ENCODE measurements at regions not wholly inside any gene's neighbourhood (a gene's known extent, or its start where the extent isn't known, plus 50 kb on each side); places are given as distances from the start of the nearest gene placed in this dataset.
"Not testable (repeated sequence)": the region's sequence is repeated elsewhere in the genome, so short reads cannot be mapped to it uniquely, and the experiment has no call there.

DNA sequence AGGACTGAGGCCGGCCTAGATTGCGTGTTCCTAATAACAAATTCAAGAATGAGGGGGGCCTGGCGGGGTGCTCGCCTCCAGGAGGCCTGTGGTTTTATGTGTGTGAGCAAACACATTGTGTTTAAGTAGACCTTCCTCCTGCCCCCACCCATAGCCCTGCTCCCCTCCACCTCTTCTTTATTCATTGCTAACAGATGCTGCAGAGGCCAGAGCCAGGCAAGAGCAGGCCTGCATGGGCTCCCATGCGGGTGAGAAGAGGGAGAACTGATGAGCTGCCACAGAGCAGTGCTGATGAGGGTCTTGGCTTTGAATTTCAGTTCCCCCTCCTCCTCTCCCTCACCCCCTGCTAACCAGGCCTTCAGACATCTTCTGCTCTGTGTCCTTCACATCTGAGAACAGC is 154.6 kb downstream of the OSR1 start:
- no peak for DNase-seq (ENCODE audit: low read depth in 3 of 3)

DNA sequence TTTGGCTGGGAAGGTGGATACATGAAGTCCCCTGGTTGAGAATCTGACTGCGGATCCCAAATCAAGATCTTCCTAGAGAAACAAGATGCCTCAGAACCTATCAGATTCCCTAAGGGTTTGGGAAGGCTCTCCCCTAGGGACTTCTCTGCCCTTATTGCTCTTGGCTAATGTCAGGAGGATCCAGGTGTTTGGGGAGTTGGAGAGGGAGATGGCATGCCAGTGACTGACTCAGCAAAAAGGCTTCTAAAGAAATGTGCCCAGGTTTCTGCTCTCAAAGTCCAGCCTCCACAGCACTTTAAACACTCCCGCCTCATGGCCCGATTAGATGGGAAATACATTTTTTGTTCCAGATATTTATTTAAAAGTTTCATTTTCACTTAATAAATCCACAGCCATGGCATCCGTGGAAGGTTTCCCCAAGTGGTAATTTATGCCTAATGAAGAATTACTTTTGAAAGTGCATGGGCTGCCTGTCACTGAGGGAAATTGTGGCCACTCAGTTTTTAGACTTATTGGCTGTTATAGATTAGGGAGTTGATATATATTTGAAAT is 156.4 kb downstream of the OSR1 start:
- DNase-seq (ENCODE audit: low read depth in 3 of 3): no peak

DNA sequence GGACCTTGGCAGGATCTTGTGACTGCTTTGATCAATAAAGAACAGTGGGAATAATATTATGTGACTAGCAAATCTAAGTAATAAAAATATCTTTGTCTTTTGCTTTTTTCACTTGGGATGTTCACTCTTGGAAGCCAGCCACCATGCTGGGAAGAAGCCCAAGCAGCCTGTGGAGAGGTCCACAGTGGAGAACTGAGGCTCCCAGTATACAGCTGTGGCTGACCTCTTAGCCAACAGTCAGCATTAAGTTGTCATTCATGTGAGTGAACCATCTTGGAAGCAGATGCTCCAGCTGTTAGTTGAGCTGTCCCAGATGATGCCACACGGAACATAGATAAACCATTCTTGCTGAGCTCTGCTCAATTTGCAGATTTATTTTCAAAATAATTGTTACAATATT is 160.0 kb downstream of the OSR1 start:
- DNase-seq (ENCODE audit: low read depth in 3 of 3): no peak

DNA sequence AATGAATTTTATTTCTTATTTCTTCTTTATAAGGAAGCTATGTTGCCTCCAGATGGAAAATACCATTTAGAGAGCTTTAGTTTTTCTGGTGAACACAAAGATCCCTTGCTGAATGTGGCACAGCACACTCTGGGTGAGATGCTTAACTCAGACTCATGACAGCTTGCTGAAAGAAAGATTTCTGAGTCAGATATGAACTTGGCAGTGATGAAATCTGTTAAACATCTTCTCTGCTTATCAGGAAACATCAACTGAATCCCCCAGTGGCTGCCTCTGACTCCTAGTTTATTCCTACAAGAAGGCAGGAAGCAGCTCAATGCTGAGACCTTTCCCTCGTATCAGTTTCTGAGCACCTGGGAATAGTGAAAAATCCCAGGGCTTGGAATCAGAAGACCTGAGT is 162.8 kb downstream of the OSR1 start:
- no peak for DNase-seq (ENCODE audit: low read depth in 3 of 3)

DNA sequence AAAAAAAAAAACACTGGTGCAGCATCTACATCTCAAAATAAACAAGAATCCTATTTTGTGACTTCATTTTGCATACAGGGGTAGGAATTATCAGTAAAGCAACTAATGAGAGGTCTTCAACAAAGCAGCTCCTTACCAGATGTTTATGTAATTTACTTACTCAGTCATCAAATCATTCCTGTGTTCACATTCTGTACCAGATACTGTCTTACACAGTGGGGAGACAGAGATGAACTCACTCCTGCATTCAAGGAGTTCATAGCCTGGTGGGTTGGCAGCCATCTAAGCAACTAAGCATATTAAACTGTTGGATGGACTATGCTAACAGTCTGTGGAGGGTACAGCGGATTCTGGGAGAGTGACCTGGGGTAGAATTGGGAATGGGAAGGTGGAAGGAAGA is 169.0 kb downstream of the OSR1 start:
- no peak for DNase-seq (ENCODE audit: low read depth in 3 of 3)

DNA sequence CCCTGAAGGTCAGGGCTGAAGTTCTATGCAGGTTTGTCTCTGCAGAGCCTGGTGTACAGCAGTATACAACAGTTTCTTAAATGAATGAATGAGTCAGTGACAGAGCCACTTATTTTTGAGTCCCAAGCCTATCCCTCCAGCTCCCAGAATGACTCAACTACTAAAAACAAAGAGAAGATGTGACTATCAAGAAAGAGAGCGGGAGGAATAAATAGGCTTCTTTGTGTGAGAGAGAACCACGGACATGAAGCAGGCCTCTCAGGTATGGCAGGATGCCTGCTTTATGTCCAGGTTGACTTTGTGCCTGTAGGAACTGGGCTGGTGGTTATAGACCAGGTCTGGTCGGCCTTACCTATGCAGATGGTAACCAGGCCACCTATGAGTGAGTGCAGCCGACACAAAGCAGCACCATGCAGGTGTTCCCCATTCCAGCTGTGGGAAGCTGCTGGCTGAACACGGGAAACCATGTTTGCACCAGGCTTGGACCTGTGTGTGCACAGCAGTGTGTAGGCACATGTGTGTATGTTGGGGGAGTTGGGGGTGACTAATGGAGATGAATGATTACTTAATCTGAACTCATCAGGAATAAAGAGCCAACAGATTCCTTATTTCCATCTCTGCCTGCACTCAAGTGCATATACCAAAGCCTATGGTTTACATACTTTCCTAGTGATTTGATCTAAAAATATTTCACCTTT is 171.0 kb downstream of the OSR1 start:
- DNase-seq (ENCODE audit: low read depth in 3 of 3): no peak

DNA sequence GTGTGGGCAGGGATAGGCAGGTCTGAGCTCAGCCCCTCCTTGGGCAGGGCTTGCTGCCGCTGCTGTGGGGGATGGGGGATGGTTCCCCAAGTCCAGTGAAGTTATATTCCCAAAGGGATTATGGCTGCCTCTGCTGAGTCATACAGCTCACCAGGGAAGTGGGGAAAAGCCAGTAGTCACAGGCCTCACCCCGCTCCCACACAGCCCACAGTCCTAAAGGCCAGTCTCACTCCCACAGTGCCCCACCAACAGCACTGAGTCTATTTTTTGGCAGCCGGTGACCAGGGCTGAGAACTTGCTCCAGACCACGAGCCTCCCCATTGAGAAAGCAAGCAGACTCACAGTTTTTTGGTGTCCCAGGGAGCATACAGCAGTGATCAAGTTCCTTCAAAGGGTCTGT is 173.3 kb downstream of the OSR1 start:
- no peak for DNase-seq (ENCODE audit: low read depth in 3 of 3)

DNA sequence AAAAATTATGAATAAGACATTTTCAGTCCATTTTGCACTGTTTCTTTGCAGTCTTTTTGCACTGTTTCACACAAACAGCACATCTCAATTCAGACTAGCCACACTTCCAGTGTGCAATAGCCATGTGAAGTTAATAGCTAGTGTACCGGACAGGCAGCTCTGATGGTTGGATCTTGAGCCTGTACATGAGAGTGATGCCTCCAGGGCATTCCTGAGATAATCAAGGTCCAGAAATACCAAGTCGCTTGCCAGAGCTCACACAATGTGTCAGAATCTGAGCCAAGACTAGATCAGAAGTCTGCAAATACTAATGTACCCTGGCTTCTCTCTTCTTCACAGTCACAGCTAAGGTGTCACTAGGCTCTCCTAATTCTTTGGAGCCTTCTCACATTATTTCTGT is 180.2 kb downstream of the OSR1 start:
- DNase-seq (ENCODE audit: low read depth in 3 of 3): no peak

DNA sequence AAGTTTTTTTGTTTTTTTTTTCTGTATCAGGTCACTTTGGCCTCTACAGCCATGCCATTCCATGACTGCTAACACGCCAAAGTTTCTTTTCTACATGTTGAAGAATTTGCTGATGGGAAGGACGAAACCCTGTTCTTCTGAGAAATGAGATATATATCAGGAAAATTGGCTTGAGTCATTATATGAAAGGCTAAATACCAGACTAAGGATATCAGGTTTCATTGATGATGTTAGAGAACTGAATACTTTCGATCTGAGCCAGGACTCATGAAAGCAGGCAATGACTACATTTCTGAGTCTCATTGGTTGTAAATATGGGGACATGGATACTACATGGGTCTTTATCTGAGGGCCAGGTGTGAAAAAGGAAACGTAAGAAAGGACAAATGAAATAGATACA is 181.4 kb downstream of the OSR1 start:
- no peak for DNase-seq (ENCODE audit: low read depth in 3 of 3)

DNA sequence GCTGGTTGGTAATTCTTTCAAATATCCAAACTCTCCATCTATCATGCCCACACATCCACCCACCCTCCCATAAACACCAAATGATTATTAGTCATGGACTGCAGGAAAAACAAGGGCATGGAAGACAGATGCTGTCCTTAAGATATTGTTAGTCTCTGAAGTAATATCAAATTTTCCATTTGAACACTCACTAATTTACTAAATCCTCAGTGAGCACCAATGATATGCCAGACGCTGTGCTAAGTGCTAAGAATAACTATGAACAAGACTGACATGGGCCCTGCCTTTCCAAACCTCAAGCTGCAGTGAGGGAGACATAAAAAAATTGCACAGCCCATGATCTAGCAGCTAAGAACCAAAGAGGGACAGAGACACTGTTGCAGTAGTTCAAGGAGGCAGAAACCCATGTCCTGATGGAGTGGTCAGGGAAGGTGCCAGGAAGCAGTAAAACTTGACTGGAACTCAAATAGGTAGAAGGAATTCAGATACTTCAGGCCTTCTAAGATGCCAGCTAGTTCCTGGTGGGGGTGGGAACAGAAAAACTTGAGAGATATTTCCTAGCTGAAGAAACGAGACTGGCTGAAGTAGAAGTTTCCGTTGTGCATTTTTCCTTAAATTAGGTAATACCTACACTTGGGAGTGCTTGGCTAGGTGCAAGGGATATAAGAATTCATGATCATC is 182.1 kb downstream of the OSR1 start:
- no peak for DNase-seq (ENCODE audit: low read depth in 3 of 3)

DNA sequence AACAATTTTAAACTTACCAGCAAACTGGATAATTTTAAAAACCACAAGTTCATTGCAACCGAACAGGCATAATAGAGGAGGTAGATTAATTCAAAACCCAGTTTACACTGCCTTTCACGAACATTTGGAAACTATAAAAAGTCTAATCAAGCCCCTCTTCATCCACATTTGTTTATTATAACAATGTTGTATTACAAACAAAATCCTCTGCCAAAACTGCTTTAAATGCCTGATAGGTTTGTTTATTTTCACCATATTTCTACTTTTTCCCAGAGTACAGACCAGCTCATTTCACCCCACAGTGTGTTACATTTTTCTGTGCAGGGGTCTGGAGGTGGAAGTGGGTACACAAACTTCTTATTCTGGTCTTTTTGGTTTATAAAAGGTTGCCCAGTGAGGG is 184.2 kb downstream of the OSR1 start:
- DNase-seq (ENCODE audit: low read depth in 3 of 3): no peak

DNA sequence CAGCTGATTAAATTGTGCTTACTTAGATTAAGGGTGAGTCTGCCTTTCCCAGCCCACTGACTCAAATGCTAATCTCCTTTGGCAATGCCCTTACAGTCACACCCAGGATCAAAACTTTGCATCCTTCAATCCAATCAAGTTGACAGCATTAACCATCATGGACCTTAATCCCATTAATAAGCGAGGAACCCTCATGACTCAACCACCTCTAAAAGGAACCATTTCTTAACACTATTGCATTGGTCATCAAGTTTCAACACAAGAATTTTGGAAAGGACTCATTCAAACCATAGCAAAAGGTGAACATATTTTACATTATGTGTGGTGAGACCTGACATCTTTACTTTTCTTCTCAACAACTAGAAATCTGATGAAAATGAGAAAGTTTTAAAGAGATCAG is 187.0 kb downstream of the OSR1 start:
- DNase-seq (ENCODE audit: low read depth in 3 of 3): no peak

DNA sequence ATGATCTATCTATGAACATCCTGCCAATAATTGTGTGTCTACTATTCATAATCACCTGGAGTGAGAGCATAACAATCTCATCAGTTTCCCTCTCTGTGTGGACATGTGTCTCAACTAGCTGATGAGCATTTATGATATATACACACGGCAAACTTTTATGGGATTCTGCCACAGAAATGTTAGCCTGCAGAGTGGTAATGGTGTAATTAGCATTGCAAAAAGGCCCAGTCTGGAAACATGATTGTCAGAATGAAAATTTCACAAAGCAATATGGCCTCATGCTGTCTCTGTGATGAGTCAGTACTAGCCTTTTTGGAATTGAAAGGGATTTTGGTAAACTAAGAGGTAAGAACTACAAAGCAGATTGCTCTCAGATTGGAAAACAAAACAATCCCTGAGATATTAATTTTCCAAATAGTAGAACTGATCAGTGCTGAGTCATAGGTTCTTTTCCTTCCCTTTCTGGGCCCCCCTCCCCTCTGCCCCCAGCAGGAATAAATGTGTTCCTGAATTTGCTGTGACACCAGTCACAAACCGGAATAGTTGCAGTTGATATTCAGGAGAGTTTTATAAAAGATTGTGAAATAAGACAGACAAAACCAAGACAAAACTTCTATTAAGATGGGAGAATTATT is 189.2 kb downstream of the OSR1 start:
- DNase-seq (ENCODE audit: low read depth in 3 of 3): no peak

DNA sequence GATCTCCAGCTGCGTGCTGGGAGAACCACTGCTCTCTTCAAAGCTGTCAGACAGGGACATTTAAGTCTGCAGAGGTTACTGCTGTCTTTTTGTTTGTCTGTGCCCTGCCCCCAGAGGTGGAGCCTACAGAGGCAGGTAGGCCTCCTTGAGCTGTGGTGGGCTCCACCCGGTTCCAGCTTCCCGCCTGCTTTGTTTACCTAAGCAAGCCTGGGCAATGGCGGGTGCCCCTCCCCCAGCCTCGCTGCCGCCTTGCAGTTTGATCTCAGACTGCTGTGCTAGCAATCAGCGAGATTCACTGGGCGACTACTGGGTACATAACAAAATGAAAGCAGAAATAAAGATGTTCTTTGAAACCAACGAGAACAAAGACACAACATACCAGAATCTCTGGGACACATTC is 194.3 kb downstream of the OSR1 start:
- not testable (repeated sequence) for DNase-seq (ENCODE audit: low read depth in 3 of 3)

DNA sequence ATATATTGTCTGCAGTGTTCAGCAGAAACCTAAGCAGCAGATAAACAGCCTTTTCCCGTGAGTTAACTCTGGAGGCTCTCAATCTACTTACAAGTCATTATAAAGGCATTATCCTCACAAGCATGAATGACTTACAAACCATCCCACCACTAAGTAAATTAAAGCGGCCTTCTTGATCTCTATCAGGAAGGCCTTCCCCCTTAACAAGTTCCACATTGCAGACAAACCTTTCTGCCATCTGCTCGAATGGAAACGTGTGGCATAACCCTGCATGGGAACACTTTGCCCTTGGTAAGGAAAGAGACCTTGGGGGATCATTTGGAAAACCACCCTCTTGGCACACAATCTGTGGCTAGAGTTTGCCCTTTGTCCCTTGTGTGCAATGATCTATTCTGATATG is 199.5 kb downstream of the OSR1 start:
- DNase-seq (ENCODE audit: low read depth in 3 of 3): no peak

DNA sequence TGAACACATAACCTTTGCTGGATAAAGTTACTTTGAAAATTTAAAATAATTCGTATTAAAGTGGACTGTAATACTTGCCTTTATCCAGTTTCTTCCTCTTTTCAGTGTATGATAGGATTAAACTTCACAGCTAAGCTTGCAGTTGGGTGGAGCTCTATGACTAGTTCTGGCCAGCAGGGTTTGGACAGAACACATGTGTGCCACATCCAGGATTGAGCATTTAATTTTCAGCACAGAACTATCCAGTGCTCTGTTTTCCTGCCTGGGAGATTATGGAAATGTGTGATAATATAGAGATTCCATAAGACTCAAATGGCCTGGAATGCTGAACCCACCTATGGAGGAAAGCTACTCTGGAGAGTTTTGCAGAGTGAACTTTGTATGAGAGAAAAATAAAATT is 200.2 kb downstream of the OSR1 start:
- no peak for DNase-seq (ENCODE audit: low read depth in 3 of 3)

DNA sequence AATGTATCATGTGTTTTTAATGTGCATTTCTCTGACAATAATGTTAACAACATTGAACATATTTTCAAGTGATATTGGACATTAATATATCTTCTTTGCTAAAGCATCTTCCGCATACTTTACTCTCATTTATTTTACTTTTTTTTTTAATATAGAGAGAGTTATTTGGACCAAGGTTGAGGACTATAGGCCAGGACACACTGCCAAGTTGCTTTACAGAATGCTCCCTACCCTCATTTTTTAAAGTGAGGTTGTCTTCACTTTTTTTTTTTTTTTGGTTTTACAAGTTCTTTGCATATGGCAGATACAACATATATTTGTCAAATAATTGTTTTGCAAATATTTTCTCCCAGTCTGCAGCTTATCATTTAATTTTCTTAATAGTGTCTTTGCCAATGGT is 201.8 kb downstream of the OSR1 start:
- no peak for DNase-seq (ENCODE audit: low read depth in 3 of 3)

DNA sequence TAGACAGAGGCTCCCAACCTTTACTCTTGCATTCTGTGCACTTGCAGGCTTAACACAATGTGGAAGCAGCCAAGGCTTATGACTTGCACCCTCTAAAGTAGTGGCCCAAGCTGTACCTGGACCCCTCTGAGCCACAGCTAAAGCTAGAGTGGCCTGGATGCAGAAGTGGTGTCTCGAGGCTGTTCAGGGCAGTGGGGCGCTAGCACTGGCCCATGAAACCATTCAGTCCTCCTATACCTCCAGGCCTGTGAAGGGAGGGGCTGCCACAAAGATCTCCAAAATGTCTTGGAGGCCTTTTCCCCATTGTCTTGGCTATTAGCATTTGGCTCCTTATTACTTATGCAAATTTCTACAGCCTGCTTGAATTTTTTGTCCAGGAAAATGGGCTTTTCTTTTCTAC is 207.7 kb downstream of the OSR1 start:
- DNase-seq (ENCODE audit: low read depth in 3 of 3): no peak

DNA sequence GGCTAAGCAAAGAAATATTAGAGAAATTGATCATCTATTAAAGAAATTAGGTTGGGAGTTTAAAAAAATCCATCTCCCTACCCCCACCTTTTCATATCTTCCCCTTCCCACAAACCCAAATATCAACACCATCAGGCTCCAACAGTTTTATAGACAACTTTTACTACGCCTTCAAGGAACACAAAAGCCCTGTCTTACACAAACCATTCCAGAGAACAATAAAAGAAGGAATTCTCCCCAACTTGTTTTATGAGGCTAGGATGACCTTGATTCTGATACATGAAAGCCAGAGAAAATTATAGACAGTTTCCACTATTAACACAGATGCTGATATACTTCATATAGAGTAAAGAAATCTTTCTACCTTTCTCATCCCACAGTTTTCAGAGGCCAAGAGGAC is 211.6 kb downstream of the OSR1 start:
- DNase-seq (ENCODE audit: low read depth in 3 of 3): no peak

DNA sequence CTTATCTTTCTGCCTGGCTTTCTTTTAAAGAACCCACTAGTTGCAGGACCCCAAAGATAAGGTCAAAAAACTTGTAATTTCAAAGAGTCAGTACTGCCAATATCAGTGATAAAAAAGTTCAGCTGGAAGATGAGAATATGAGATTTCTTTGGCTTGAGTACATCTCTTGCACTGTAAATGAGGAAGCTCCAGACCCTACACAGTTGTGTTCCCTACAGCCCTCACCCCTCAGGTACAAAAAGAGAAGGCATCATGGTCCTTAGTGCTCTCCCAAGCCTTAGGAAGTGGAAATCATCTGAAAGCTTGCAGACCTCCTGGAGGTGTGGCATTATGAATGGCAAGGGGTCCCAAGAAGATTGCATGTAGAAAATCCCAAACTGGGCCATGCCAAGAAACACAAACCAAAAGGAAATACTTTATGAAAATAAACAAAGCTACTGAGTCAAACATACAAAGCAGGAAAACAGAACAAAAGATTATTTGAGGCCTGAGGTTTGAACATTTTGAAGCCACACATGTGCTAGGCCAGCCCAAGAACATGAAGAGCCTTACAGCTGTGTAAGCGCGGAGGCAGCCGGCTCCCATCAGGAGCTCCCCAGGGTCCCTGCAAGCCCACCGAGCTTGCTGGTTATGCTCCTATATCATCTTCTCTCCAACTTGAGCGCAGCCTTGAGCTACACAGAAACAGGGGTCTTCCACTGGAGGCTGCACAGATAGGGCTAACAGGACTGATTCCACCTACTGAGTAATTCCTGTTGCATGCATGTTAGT is 217.0 kb downstream of the OSR1 start:
- DNase-seq (ENCODE audit: low read depth in 3 of 3): no peak

DNA sequence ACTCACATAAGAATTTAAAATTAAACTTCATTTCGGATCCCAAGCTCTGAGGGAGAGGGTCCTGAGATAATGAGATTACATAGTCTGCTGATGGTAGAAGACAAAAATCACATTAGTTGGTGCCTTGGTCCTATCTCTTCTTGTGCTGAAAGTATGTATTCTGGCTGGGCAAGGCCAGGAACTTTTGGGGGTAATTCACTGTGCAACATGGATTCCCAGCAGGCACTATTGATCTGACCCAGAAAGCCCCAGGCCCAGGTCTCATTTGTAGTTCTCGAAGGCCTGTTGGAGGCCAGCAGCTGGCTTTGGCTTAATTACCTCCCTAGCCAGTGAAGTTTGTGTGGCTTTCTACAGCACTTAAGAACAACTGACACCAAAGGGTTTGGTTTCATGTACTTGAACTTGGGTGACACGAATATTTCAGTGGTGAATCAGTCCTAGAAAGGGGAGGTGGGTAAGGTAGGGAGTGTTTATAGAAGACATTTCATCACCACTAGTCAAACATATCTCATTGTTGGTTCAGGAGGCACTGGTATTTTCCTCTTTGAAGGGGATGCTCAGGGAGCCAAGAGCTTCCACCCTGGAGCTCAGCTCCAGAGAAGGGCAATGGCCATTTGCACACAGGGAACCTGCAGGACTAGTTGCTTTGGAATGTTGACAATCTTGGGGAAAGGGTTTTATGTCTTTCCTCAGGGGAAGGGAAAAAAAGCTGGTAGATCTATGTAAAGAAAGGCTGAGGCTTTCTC is 217.8 kb downstream of the OSR1 start:
- DNase-seq (ENCODE audit: low read depth in 3 of 3): no peak

DNA sequence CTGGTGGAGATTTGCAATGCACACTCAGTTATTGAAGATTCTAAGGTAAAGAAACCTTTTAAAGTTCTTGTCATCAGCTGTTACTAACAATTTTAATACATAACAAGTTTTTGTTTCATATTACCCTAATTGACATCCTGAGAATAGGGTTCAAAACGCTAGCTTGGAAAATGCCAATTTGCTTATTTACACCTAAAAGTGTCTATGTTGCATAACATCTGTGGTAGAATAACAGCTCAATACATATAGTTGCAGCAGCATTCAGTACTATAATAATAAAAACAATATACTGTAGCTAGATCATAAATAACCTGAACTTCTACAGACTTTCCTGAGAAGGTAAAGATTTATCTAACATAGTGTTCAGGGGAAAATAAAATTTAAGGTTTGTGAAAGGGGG is 219.0 kb downstream of the OSR1 start:
- no peak for DNase-seq (ENCODE audit: low read depth in 3 of 3)
